MCF 10A (cell line): ENCODE measurements at regions not wholly inside any gene's neighbourhood (a gene's known extent, or its start where the extent isn't known, plus 50 kb on each side); places are given as distances from the start of the nearest gene placed in this dataset.
"Not testable (repeated sequence)": the region's sequence is repeated elsewhere in the genome, so short reads cannot be mapped to it uniquely, and the experiment has no call there.

Source experiments
- BruUV-seq: library from RNA; stranded (reverse); fragments of 400-500 nt; replicated peaks from 2 replicates; lab custom pipeline; 2021; lab: Mats Ljungman, UMichigan
- CTCF ChIA-PET: fragments of 300-600 bp; sonication (Branson Sonifier 250); formaldehyde crosslinking; extraction: SDS; loops from one replicate; lab custom pipeline; 2021; ENCODE audit warnings: antibody characterized with exemption, inconsistent platforms; lab: Yijun Ruan, JAX
- POLR2A ChIA-PET: fragments of 300-600, 350-650 bp; sonication (Branson Sonifier 250); formaldehyde crosslinking; extraction: SDS; loops from one replicate; lab custom pipeline; 2020; ENCODE audit warnings: antibody characterized with exemption, inconsistent platforms; lab: Yijun Ruan, JAX
- DNase-seq: peaks from one replicate; pipeline ENCODE4 v3.0.0-alpha.2; 2018; ENCODE audit not compliant: unreplicated experiment
- H3K27ac Mint-ChIP-seq: one replicate; pipeline ENCODE4 v1.8.0; 2022; ENCODE audit warnings: mild to moderate bottlenecking, low read depth, mixed read lengths; ENCODE audit not compliant: unreplicated experiment
- H3K27me3 Mint-ChIP-seq: one replicate; pipeline ENCODE4 v1.8.0; 2022; ENCODE audit warnings: mixed read lengths; ENCODE audit not compliant: insufficient read depth, unreplicated experiment
- H3K36me3 Mint-ChIP-seq: one replicate; pipeline ENCODE4 v1.8.0; 2022; ENCODE audit warnings: mild to moderate bottlenecking, moderate library complexity, mixed read lengths; ENCODE audit not compliant: insufficient read depth, unreplicated experiment
- H3K4me1 Mint-ChIP-seq: one replicate; pipeline ENCODE4 v1.8.0; 2022; ENCODE audit warnings: mixed read lengths; ENCODE audit not compliant: insufficient read depth, unreplicated experiment
- H3K4me3 Mint-ChIP-seq: one replicate; pipeline ENCODE4 v1.8.0; 2022; ENCODE audit warnings: mild to moderate bottlenecking, moderate library complexity, mixed read lengths; ENCODE audit not compliant: unreplicated experiment
- H3K9me3 Mint-ChIP-seq: one replicate; pipeline ENCODE4 v1.8.0; 2022; ENCODE audit warnings: mixed read lengths; ENCODE audit not compliant: unreplicated experiment
- CTCF ChIP-seq: fragments of 200-600 bp; IDR thresholded peaks from one replicate; pipeline ENCODE4 v1.8.0; 2022; ENCODE audit warnings: antibody characterized with exemption, mild to moderate bottlenecking; ENCODE audit not compliant: unreplicated experiment
- intact Hi-C: fragments of 100-400 bp; cut with micrococcal nuclease; formaldehyde crosslinking; loops from 2 replicates; pipeline ENCODE4 v1.14.1; 2022

GRCh38 chr3:191133359-191133758 is 65.7 kb upstream of the OSTN start:
- Mint-ChIP-seq H3K27ac (no peak overlapping the region), H3K9me3 (no peaks in the 10 kb centered on the region), H3K36me3 (no peaks in the 10 kb centered on the region), H3K4me3 (no peak overlapping the region), H3K27me3 (no peaks in the 10 kb centered on the region), H3K4me1 (no peaks in the 10 kb centered on the region)
- DNase-seq: no peak
- BruUV-seq: no TSS peak
- ChIA-PET CTCF (interaction anchor here (0.6 to 0.7 kb wide), 4 partner anchors 36 to 1167 kb away, joined by 3 read pairs; no protein-coding TSS in a partner anchor), POLR2A (interaction anchor here (1.0 kb wide), 1 partner anchor 9 kb away, joined by 3 read pairs; no protein-coding TSS in a partner anchor)
- TF ChIP-seq CTCF: no peak
- intact Hi-C loops: no loop called here

- intact Hi-C loops: no loop called here
- POLR2A ChIA-PET: no interaction called here
- H3K27me3 Mint-ChIP-seq: no peaks in the 10 kb centered on the region
- H3K9me3 Mint-ChIP-seq: no peaks in the 10 kb centered on the region
- H3K27ac Mint-ChIP-seq: no peak overlapping the region
- DNase-seq: no peak
- no peaks in the 10 kb centered on the region for H3K36me3 Mint-ChIP-seq
- no TSS peak for BruUV-seq
- no peaks in the 10 kb centered on the region for H3K4me1 Mint-ChIP-seq
- TF ChIP-seq CTCF: no peak
- CTCF ChIA-PET: no interaction called here
- no peak overlapping the region for H3K4me3 Mint-ChIP-seq
Measured at GRCh38 chr3:191131305-191131704, 67.7 kb upstream of the OSTN start.

GRCh38 chr3:191124891-191125290 is 74.2 kb upstream of the OSTN start:
- CTCF ChIA-PET: interaction anchor here (0.6 kb wide), 1 partner anchor 12 kb away, joined by 4 read pairs; no protein-coding TSS in a partner anchor
- H3K4me3 Mint-ChIP-seq, intact Hi-C loops, BruUV-seq, H3K27me3 Mint-ChIP-seq, H3K9me3 Mint-ChIP-seq, DNase-seq, H3K4me1 Mint-ChIP-seq, POLR2A ChIA-PET, H3K36me3 Mint-ChIP-seq, H3K27ac Mint-ChIP-seq: not testable (repeated sequence)

- Mint-ChIP-seq H3K4me3 (no peak overlapping the region), H3K9me3 (no peaks in the 10 kb centered on the region), H3K27me3 (no peaks in the 10 kb centered on the region), H3K36me3 (no peaks in the 10 kb centered on the region), H3K4me1 (no peaks in the 10 kb centered on the region), H3K27ac (no peak overlapping the region)
- TF ChIP-seq CTCF: no peak
- intact Hi-C loops: no loop called here
- ChIA-PET POLR2A (no interaction called here), CTCF (no interaction called here)
- no peak for DNase-seq
- BruUV-seq: no TSS peak
Measured at GRCh38 chr3:191123946-191124345, 75.1 kb upstream of the OSTN start.

GRCh38 chr3:191123231-191123630 is 75.8 kb upstream of the OSTN start:
- Mint-ChIP-seq H3K4me3 (no peak overlapping the region), H3K27me3 (no peaks in the 10 kb centered on the region), H3K36me3 (no peaks in the 10 kb centered on the region), H3K9me3 (no peaks in the 10 kb centered on the region), H3K27ac (no peak overlapping the region), H3K4me1 (no peaks in the 10 kb centered on the region)
- CTCF ChIA-PET: no interaction called here
- intact Hi-C loops: no loop called here
- POLR2A ChIA-PET: interaction anchor here (0.6 kb wide), 1 partner anchor 20 kb away, joined by 3 read pairs; no protein-coding TSS in a partner anchor
- no peak for TF ChIP-seq CTCF
- DNase-seq: no peak
- no TSS peak for BruUV-seq
